HepG2 (cell line): ENCODE measurements at regions not wholly inside any gene's neighbourhood (a gene's known extent, or its start where the extent isn't known, plus 50 kb on each side); places are given as distances from the start of the nearest gene placed in this dataset.

Source experiments
- ARHGAP35 ChIP-seq: sonication (generic); formaldehyde crosslinking; IDR thresholded peaks from 2 replicates; pipeline ENCODE4 v1.9.0; 2022; ENCODE audit warnings: mild to moderate bottlenecking, inconsistent platforms, moderate library complexity, missing genetic modification reagents, borderline replicate concordance
- CEBPG ChIP-seq: IDR thresholded peaks from 2 replicates; pipeline ENCODE4 v1.6.1; 2016
- HOXA7 ChIP-seq: sonication (generic); formaldehyde crosslinking; IDR thresholded peaks from 2 replicates; pipeline ENCODE4 v1.8.1; 2022; ENCODE audit warnings: mild to moderate bottlenecking, missing genetic modification reagents, moderate library complexity
- MXI1 ChIP-seq: IDR thresholded peaks from 3 replicates; pipeline ENCODE4 v1.6.1; 2012; ENCODE audit warnings: low read depth, low read length, inconsistent platforms, borderline replicate concordance
- ZNF333 ChIP-seq: sonication (generic); formaldehyde crosslinking; IDR thresholded peaks from 2 replicates; pipeline ENCODE4 v1.4.0; 2020; ENCODE audit warnings: mild to moderate bottlenecking, missing genetic modification reagents, borderline replicate concordance
- ZNF577 ChIP-seq: sonication (generic); formaldehyde crosslinking; IDR thresholded peaks from 2 replicates; pipeline ENCODE4 v1.4.0; 2020; ENCODE audit warnings: mild to moderate bottlenecking, low read depth, missing genetic modification reagents, borderline replicate concordance
- ZSCAN31 ChIP-seq: sonication (generic); formaldehyde crosslinking; IDR thresholded peaks from 2 replicates; pipeline ENCODE4 v1.5.0; 2020; ENCODE audit warnings: low read depth, mild to moderate bottlenecking, missing genetic modification reagents
- TF ChIP-seq, protein P1 (sequence below): sonication (generic); formaldehyde crosslinking; IDR thresholded peaks from 2 replicates; pipeline ENCODE4 v1.8.0; 2022; ENCODE audit warnings: low read depth, missing genetic modification reagents
- TF ChIP-seq, protein P2 (sequence below): sonication (generic); formaldehyde crosslinking; IDR thresholded peaks from 2 replicates; pipeline ENCODE4 v1.5.0; 2020; ENCODE audit warnings: mild to moderate bottlenecking, missing genetic modification reagents, borderline replicate concordance
- TF ChIP-seq, protein P3 (sequence below): sonication (generic); formaldehyde crosslinking; conservative IDR thresholded peaks from 2 replicates; pipeline ENCODE4 v1.8.0; 2022; ENCODE audit warnings: missing genetic modification reagents

DNA sequence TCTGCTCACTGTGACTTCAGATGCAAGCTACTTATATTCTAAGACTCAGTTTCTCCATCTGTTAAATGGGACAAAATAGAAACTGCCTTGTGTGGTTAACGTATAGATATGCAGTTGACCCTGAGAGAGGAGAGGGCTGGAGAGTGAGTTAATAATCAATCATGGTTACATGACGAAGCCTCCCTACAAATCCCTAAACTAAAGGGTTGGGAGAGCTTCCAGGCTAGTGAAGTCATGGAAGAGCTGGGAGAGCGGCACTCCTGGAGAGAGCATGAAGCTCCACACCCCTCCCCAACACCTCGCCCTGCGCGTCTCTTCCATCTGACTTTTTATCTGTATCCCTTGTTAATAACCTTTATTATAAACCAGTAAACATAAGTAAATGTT, 138.5 kb upstream of the FAM9B start (continued):
- TF ChIP-seq ZNF577 (CRISPR knock-in tag) (no peak), MXI1 (no peak), ZSCAN31 (CRISPR knock-in tag) (no peak), ZNF333 (CRISPR knock-in tag) (no peak), HOXA7 (CRISPR knock-in tag) (no peak), CEBPG (no peak), ARHGAP35 (no peak)
- TF ChIP-seq, protein P1, sequence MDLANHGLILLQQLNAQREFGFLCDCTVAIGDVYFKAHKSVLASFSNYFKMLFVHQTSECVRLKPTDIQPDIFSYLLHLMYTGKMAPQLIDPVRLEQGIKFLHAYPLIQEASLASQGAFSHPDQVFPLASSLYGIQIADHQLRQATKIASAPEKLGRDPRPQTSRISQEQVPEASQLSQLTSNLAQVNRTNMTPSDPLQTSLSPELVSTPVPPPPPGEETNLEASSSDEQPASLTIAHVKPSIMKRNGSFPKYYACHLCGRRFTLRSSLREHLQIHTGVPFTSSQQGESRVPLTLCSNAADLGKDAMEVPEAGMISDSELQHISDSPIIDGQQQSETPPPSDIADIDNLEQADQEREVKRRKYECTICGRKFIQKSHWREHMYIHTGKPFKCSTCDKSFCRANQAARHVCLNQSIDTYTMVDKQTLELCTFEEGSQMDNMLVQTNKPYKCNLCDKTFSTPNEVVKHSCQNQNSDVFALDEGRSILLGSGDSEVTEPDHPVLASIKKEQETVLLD (CRISPR knock-in tag): no peak
- TF ChIP-seq, protein P2, sequence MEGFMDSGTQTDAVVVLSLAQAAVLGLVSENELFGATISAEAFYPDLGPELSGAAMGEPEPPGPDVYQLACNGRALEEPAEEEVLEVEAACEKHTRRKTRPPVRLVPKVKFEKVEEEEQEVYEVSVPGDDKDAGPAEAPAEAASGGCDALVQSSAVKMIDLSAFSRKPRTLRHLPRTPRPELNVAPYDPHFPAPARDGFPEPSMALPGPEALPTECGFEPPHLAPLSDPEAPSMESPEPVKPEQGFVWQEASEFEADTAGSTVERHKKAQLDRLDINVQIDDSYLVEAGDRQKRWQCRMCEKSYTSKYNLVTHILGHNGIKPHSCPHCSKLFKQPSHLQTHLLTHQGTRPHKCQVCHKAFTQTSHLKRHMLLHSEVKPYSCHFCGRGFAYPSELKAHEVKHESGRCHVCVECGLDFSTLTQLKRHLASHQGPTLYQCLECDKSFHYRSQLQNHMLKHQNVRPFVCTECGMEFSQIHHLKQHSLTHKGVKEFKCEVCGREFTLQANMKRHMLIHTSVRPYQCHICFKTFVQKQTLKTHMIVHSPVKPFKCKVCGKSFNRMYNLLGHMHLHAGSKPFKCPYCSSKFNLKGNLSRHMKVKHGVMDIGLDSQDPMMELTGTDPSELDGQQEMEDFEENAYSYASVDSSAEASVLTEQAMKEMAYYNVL: no peak
- TF ChIP-seq, protein P3, sequence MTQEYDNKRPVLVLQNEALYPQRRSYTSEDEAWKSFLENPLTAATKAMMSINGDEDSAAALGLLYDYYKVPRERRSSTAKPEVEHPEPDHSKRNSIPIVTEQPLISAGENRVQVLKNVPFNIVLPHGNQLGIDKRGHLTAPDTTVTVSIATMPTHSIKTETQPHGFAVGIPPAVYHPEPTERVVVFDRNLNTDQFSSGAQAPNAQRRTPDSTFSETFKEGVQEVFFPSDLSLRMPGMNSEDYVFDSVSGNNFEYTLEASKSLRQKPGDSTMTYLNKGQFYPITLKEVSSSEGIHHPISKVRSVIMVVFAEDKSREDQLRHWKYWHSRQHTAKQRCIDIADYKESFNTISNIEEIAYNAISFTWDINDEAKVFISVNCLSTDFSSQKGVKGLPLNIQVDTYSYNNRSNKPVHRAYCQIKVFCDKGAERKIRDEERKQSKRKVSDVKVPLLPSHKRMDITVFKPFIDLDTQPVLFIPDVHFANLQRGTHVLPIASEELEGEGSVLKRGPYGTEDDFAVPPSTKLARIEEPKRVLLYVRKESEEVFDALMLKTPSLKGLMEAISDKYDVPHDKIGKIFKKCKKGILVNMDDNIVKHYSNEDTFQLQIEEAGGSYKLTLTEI: no peak
